B cell (primary cell): ENCODE measurements at regions not wholly inside any gene's neighbourhood (a gene's known extent, or its start where the extent isn't known, plus 50 kb on each side); places are given as distances from the start of the nearest gene placed in this dataset.

Experiments
- ATAC-seq: fragments of 200-7000 bp; cut with Tn5 transposase; one replicate; pipeline ENCODE4 v1.10.0; 2021; ENCODE audit warnings: low read depth, mild to moderate bottlenecking, moderate number of reproducible peaks, moderate library complexity
- CTCF ChIA-PET: fragments of 350-600 bp; sonication (Branson Sonifier 250); formaldehyde crosslinking; loops from one replicate; lab custom pipeline; 2021; ENCODE audit warnings: antibody characterized with exemption, inconsistent platforms; lab: Charles Lee
- POLR2A ChIA-PET: fragments of 350-600 bp; sonication (Branson Sonifier 250); formaldehyde crosslinking; loops from one replicate; lab custom pipeline; 2021; ENCODE audit warnings: antibody characterized with exemption; lab: Charles Lee
- DNase-seq: peaks from one replicate; pipeline ENCODE4 v3.0.0; 2013
- H2AFZ ChIP-seq: 2 replicates; pipeline ENCODE4 v1.6.1; 2012; ENCODE audit warnings: mild to moderate bottlenecking, low read depth, low read length; ENCODE audit not compliant: insufficient read depth, poor library complexity, severe bottlenecking
- H3K27ac ChIP-seq, 2 donors: 1 replicate in 1 of 2; 2 replicates in 1 of 2; pipeline ENCODE4 v1.5.1; 2012 to 2013; ENCODE audit warnings: low read length in 2 of 2, mild to moderate bottlenecking in 2 of 2, moderate library complexity in 1 of 2
- H3K27me3 ChIP-seq, 4 experiments: fragments of 200-600 bp in 1 of 4; sonication (generic) in 1 of 4; replicated peaks in 1 of 4; 1 replicate in 2 of 4; 2 replicates in 2 of 4; pipeline versions ENCODE4 v1.6.1 to v1.7.0; 2013 to 2016; ENCODE audit warnings: low read length in 3 of 4, mild to moderate bottlenecking in 2 of 4, mixed read lengths in 1 of 4, moderate library complexity in 1 of 4; ENCODE audit not compliant: insufficient read depth in 4 of 4, control insufficient read depth in 3 of 4; ENCODE audit errors: control extremely low read depth in 1 of 4
- H3K36me3 ChIP-seq, 2 experiments: replicated peaks in 1 of 2; 1 replicate in 1 of 2; 2 replicates in 1 of 2; pipeline versions ENCODE4 v1.6.1 to v1.7.1; 2013; ENCODE audit warnings: low read length in 1 of 2; ENCODE audit not compliant: insufficient read depth in 2 of 2, control insufficient read depth in 1 of 2; ENCODE audit errors: control extremely low read depth in 1 of 2, extremely low read depth in 1 of 2
- H3K4me1 ChIP-seq, 2 donors: fragments of 200-600 bp in 1 of 2; sonication (generic) in 1 of 2; 1 replicate in 1 of 2; 2 replicates in 1 of 2; pipeline versions ENCODE4 v1.5.1 to v1.6.1; 2013 to 2017; ENCODE audit warnings: low read length in 2 of 2; ENCODE audit not compliant: control insufficient read depth in 2 of 2, insufficient read depth in 2 of 2
- H3K4me2 ChIP-seq: replicated peaks from 2 replicates; pipeline ENCODE3; 2012; ENCODE audit warnings: mild to moderate bottlenecking, low read depth, low read length; ENCODE audit not compliant: poor library complexity, severe bottlenecking
- H3K4me3 ChIP-seq, 5 experiments: fragments of 200-600 bp in 1 of 5; sonication (generic) in 1 of 5; 1 replicate in 3 of 5; 2 replicates in 2 of 5; pipeline versions ENCODE4 v1.5.1 to v1.7.0; 2011 to 2016; ENCODE audit warnings: low read length in 4 of 5, mild to moderate bottlenecking in 4 of 5, low read depth in 2 of 5, control low read depth in 1 of 5, moderate library complexity in 1 of 5; ENCODE audit not compliant: insufficient read depth in 1 of 5; ENCODE audit errors: control extremely low read depth in 1 of 5, extremely low read depth in 1 of 5
- H3K79me2 ChIP-seq: fragments of 200-600 bp; sonication (generic); one replicate; pipeline ENCODE4 v1.6.0; 2016; ENCODE audit warnings: low read length; ENCODE audit not compliant: control insufficient read depth, insufficient read depth
- H3K9ac ChIP-seq: fragments of 200-600 bp; sonication (generic); 2 replicates; pipeline ENCODE4 v1.6.1; 2017; ENCODE audit warnings: mild to moderate bottlenecking, low read length, moderate library complexity
- H3K9me3 ChIP-seq, 3 donors: one replicate each; pipeline versions ENCODE4 v1.6.1 to v1.7.1; 2013; ENCODE audit warnings: low read length in 2 of 3; ENCODE audit not compliant: control insufficient read depth in 2 of 3, insufficient read depth in 1 of 3; ENCODE audit errors: control extremely low read depth in 1 of 3
- H4K20me1 ChIP-seq: 2 replicates; pipeline ENCODE4 v1.6.0; 2012; ENCODE audit warnings: mild to moderate bottlenecking, low read length; ENCODE audit not compliant: insufficient read depth, control insufficient read depth, poor library complexity, severe bottlenecking
- H3K27ac Mint-ChIP-seq: one replicate; pipeline ENCODE4 v1.8.0; 2021; ENCODE audit warnings: mixed read lengths
- H3K27me3 Mint-ChIP-seq: one replicate; pipeline ENCODE4 v1.8.0; 2021; ENCODE audit warnings: mixed read lengths
- H3K4me1 Mint-ChIP-seq: one replicate; pipeline ENCODE4 v1.8.0; 2021; ENCODE audit warnings: mixed read lengths
- H3K4me3 Mint-ChIP-seq: one replicate; pipeline ENCODE4 v1.8.0; 2021; ENCODE audit warnings: mixed read lengths
- H3K9me3 Mint-ChIP-seq: one replicate; pipeline ENCODE4 v1.8.0; 2022; ENCODE audit warnings: mixed read lengths; ENCODE audit not compliant: insufficient read depth
- CTCF ChIP-seq: fragments of 200-600 bp; IDR thresholded peaks from one replicate; pipeline ENCODE4 v1.8.0; 2022; ENCODE audit warnings: antibody characterized with exemption, mild to moderate bottlenecking
- EZH2 ChIP-seq: IDR thresholded peaks from 2 replicates; pipeline ENCODE4 v1.6.1; 2012; ENCODE audit warnings: borderline replicate concordance, low read depth, mild to moderate bottlenecking, moderate library complexity, low read length; ENCODE audit not compliant: insufficient read depth, poor library complexity, severe bottlenecking
- WGBS: methylation state at CpG from one replicate; pipeline ENCODE4 v1.1.5; 2013; ENCODE audit warnings: missing lambda C conversion rate; ENCODE audit not compliant: insufficient coverage; 5-methylcytosine and 5-hydroxymethylcytosine counted together
- intact Hi-C: fragments of 100-400 bp; cut with micrococcal nuclease; formaldehyde crosslinking; loops from one replicate; pipeline ENCODE4 v1.10.0; 2022

- CTCF ChIA-PET = no interaction called here
- H2AFZ ChIP-seq = no peak overlapping the region
These were observed 598.4 kb upstream of the MARCKS start for GRCh38 chr6:113258771-113259170.

DNA sequence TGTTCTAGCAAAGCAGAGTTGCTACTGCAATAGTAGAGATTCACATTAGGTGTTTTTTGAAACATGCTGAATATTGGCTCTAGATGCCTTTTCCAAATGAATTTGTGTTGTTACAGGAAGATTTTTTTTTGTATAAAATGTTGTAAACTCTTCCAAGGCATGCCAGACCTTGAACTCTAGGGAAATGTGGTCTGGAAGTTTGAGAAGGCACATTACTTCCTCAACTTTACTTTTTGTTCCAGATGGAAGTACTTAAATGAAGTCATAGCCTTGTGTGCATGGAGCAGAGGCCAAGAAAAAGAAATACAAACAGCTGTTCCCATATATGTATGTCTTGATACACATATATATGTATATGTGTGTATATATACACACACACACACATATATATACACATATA lies 585.7 kb upstream of the MARCKS start:
- no peak overlapping the region for H3K4me2 ChIP-seq
- TF ChIP-seq CTCF (no peak), EZH2 (no peak)
- intact Hi-C loops = no loop called here
- Mint-ChIP-seq H3K4me3 (no peak overlapping the region), H3K27me3 (no peaks in the 10 kb centered on the region), H3K4me1 (no peaks in the 10 kb centered on the region), H3K27ac (no peak overlapping the region), H3K9me3 (peaks cover 15% of the 10 kb centered on the region)
- DNase-seq (no peak), ATAC-seq (no peak)
- H2AFZ ChIP-seq = no peak overlapping the region
- no peaks in the 10 kb centered on the region for H4K20me1 ChIP-seq
- H3K9ac ChIP-seq = no peak overlapping the region
- H3K27ac ChIP-seq = no peak overlapping the region
- no peaks in the 10 kb centered on the region for H3K79me2 ChIP-seq
- ChIA-PET POLR2A (no interaction called here), CTCF (no interaction called here)
- H3K4me1 ChIP-seq = no peaks in the 10 kb centered on the region
- no peak overlapping the region for H3K4me3 ChIP-seq
- no peaks in the 10 kb centered on the region for H3K36me3 ChIP-seq
- no peaks in the 10 kb centered on the region for H3K27me3 ChIP-seq
- H3K9me3 ChIP-seq = peaks cover 12 to 32% (median 16%) of the 10 kb centered on the region in 3 donors

More at GRCh38 chr6:113258771-113259170, 598.4 kb upstream of the MARCKS start:
- POLR2A ChIA-PET = no interaction called here
- Histone ChIP-seq H3K9ac (no peak overlapping the region), H3K36me3 (no peaks in the 10 kb centered on the region), H3K4me3 (no peak overlapping the region), H3K4me1 (no peaks in the 10 kb centered on the region), H3K27me3 (no peaks in the 10 kb centered on the region), H3K27ac (no peak overlapping the region), H3K4me2 (no peak overlapping the region), H3K9me3 (peaks cover 0 to 9% (median 3%) of the 10 kb centered on the region in 3 donors), H4K20me1 (no peaks in the 10 kb centered on the region), H3K79me2 (no peaks in the 10 kb centered on the region)
- Mint-ChIP-seq H3K9me3 (peaks cover 9% of the 10 kb centered on the region), H3K4me1 (no peaks in the 10 kb centered on the region), H3K4me3 (no peak overlapping the region), H3K27ac (no peak overlapping the region), H3K27me3 (no peaks in the 10 kb centered on the region)
- WGBS = no CpG with 5 or more reads among the region's 1 CpG
- DNase-seq (no peak), ATAC-seq (no peak)
- intact Hi-C loops = no loop called here
- TF ChIP-seq EZH2 (no peak), CTCF (no peak)
